Activated T-cell treated with anti-CD3 and anti-CD28 coated beads, Interleukin-2, amount 50 U/mL, for 1 hour (primary cell): ENCODE measurements at regions not wholly inside any gene's neighbourhood (a gene's known extent, or its start where the extent isn't known, plus 50 kb on each side); places are given as distances from the start of the nearest gene placed in this dataset.

ENCODE experiments used
- DNase-seq: peaks from one replicate; pipeline ENCODE4 v3.0.0-alpha.2; 2020

- DNase-seq: no peak
Observed at GRCh38 chr4:24417206-24417605, 167.1 kb downstream of the DHX15 start.

DNA sequence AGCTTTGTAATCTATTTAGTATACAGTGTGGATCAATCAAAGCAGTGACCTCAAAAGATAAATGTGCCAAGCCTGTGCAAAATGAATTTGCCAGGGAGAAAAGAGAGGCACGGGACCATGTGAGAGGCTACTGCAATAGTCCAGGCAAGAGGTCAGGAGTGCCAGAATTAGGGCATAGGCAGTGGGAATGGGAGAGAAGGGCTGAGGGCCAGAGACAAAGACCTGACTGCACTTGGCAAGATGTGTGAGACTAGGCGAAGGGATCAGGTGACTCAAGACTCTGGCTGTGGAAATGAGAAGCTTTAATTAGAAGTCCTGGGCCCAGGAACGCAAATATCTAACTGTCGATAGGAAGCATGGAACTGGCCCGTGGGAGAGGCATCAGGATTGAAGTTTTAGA is 168.1 kb downstream of the DHX15 start:
- no peak for DNase-seq

- DNase-seq: no peak
Observed at GRCh38 chr4:24413311-24413784, 171.0 kb downstream of the DHX15 start.

DNA sequence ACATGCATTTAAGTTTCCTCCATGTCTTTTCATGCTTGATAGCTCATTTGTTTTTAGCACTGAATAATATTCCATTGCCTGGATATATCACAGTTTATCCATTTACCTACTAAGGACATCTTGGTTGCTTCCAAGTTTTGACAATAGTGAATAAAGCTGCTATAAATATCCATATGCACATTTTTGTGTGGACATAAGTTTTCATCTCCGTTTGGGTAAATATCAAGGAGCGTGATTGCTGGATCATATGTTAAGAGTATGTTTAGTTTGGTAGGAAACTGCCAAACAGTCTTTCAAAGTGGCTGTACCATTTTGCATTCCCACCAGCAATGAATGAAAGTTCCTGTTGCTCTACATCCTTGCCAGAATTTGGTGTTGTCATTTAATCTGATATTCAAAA is 172.5 kb downstream of the DHX15 start:
- no peak for DNase-seq

DNA sequence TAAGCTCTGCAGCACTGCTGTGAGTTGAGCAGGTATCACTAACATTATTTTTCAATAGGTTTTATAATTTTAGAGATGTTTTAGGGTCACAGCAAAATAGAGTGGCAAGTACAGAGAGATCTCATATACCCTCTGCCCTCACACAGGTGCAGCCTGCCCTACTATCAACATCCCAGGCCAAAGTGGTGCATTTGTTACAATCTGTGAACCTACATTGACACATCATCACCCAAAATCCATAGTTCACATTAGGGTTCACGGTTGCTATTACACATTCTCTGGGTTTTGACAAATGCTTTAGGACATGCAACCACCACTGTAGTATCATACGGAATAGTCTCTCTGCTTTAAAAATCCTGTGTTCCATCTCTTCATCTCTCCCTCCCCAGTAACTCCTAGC is 173.1 kb downstream of the DHX15 start:
- no peak for DNase-seq

- DNase-seq: no peak
Observed at GRCh38 chr4:24408640-24409039, 175.7 kb downstream of the DHX15 start.

DNA sequence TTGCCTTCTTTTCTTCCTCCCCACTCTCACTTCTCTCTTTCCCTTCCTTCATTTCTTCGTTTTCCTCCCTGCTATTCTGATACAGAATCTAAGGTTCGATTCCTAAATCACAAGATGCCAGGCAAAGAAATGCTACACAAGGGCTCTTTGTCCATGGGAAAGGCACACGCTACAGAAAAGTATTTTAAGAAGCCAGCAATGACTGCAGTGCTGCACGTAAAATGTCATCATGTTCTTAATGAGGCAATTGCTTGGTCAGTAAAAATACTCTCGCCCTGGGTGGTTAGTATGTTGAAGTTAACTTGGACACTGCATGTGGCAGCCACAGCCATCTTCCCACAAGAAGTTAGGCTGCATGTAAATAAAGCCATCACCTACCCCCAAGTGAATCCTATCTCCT is 178.4 kb downstream of the DHX15 start:
- no peak for DNase-seq

GRCh38 chr4:24405341-24405740 is 179.0 kb downstream of the DHX15 start:
- DNase-seq: no peak

DNA sequence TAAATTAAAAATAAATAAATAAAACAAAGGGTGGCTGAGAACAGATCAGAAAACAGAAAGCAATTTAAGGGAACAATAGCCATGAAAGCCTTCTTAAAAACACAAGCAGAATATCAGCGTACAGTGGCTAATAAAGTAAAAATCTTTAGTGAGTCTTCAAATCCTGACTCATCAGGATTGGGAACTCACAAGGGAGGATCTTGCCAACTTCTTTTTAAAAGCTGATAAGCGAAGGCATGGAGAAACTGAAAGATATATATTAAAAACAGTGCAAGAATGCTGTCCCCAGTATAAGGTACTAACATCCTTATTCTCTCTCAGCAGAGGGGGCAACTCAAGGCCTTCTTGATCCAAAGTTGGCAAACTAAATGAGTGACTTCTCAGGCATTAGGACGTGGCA is 180.1 kb downstream of the DHX15 start:
- DNase-seq: no peak

DNA sequence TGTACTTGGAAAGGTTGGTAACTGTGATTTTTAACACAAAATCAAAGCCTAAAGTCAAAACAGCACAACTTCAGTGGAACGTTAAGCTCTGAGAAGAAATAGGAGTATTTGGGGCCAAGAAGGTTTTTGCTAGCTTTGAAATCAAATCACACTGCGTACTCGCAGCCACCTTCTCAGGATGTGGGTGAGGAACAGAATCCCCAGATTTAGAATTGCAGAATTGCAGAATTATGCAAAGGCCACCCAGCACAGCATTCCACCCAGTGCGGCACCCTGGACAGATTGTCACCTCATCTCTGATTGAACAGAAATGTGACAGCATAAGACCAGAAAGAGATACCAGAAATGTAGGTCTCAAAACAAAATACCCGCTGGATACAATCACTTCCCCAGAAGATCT is 181.1 kb downstream of the DHX15 start:
- DNase-seq: no peak

GRCh38 chr4:24400537-24400936 is 183.8 kb downstream of the DHX15 start:
- DNase-seq: no peak

GRCh38 chr4:24396988-24397387 is 187.4 kb downstream of the DHX15 start:
- DNase-seq: no peak

DNA sequence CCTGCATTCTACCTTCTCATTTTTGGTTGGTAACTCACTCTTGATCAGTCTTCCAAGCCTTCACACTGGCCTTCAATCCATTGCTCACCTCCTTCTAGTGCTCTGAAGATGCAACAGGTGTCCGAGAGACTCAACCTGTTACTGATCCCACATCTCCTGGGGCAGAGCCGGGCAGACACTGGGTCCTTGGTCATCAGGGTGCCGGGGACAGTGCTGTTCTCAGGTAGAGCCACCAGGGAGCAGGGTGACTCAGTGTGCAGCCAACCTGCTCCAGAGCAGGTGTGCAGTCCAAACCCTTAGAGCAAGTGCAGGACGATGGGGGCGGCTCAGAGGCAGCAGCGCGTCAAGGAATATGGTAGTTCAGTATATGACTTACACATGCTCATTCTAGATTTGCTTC is 188.4 kb downstream of the DHX15 start:
- no peak for DNase-seq

DNA sequence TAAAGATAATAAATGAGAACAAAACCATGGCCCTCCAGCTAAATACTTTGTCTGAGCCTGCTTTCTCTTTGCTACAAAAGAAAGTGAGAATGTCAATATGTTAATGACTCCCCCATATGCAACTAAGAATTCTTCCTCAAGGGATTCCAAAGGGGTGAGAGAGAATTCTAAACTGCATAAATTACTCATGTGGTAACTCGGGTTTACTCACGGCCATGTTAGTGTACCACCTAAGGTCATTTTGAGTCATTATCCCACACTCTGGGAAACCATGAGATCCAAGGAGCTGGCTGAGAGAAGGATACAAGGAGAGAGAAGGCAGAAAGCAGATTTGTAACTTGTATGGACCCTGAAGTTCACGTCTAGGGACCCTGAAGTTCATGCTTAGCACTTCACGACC is 190.3 kb downstream of the DHX15 start:
- DNase-seq: no peak

- DNase-seq: no peak
Observed at GRCh38 chr4:24392613-24393012, 191.7 kb downstream of the DHX15 start.

DNA sequence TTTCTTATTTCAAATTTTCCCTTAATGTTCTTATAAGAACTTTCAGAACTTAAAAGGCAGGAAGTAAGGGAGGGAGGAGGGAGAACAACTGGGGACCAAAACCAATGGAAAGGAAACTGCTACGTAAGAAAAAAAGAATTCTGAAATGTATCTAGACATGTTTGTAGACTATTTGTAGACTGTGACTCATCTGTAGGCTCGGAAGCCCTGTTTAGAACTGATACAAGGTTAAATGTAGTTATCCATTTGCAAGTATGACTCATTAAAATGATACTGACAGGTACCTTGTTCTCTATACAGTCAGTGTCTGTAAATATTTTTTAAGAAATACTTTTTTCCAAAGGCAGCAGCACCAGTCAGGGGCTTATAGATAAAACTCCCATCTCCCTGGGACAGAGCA is 202.0 kb downstream of the DHX15 start:
- DNase-seq: no peak

DNA sequence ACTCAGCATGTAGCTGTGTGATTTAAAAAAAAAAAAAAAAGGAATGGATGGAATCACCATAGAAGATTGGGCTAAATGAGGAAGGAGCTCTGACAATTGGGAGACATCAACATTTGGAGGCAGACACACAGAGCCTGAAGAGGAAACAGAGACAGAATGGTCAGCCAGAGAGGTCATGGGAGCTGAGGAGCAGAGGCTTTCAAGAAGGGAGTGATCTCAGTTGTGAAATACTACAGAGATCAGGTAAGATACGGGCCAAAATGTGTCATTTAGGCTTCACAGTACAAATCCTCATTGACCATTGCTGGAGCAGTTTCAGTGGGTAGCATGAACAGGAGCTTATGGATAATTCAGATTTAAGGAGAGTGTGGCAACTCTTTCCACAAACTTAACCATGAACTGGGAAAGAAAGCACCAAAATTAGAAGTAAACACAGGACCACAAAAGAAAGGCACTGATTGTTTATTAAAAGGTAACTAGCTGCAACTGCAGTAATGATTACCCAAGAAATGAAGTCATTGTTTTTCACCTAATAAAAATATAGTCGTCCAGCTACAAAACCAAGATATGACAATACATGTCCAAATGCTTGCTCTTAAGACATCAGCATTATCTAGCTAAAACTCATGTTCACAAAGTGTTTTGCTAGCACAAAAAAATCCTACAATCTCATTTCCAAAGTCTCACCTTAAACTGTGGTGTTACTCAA is 203.2 kb downstream of the DHX15 start:
- no peak for DNase-seq

GRCh38 chr4:24373704-24374103 is 210.7 kb downstream of the DHX15 start:
- no peak for DNase-seq

- DNase-seq: no peak
Observed at GRCh38 chr4:24372881-24373280, 211.5 kb downstream of the DHX15 start.

- no peak for DNase-seq
Observed at GRCh38 chr4:24372341-24372740, 212.0 kb downstream of the DHX15 start.

- no peak for DNase-seq
Observed at GRCh38 chr4:24370421-24370820, 213.9 kb downstream of the DHX15 start.

GRCh38 chr4:24369507-24370029 is 214.8 kb downstream of the DHX15 start:
- DNase-seq: no peak

DNA sequence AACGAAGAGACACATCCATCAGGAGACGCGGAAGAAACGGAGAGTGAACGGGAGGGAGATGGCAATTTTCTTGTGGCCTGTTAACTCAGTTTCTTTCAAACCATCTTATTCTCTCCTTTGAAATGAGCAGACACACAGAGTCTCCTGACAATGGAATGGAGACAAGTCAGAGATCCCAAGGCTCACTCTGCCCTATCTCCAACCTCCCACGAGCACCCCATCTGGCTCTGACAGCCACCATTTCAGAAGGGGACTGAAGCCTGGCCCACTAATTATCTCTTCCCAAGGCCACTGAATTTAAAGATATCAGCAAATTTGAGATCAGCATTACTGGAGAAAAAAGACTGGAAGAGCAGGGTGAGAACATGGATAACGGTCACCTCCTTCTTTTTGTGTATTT is 215.6 kb downstream of the DHX15 start:
- DNase-seq: no peak

DNA sequence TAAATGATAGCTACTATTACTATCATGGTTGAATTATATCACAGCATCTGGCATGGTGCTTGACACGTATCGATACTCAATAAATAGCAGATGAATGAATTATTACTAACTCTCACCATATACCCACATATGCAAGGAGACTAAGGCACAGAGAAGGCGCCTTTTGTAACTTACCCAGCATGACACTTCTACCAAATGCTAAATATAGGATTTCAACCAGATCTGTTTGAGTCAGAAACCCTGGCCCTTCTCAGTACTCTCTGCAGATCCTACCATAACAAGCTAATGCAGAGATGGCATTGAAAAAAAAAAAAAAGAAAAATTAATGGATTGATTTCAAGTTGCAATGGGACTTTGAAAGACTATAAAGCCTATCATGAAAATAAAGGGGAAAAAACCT is 219.5 kb downstream of the DHX15 start:
- no peak for DNase-seq

GRCh38 chr4:24364249-24364648 is 220.1 kb downstream of the DHX15 start:
- DNase-seq: no peak
